Neuronal stem cell (in vitro differentiated cells): ENCODE measurements at regions not wholly inside any gene's neighbourhood (a gene's known extent, or its start where the extent isn't known, plus 50 kb on each side); places are given as distances from the start of the nearest gene placed in this dataset.
"Not testable (repeated sequence)": the region's sequence is repeated elsewhere in the genome, so short reads cannot be mapped to it uniquely, and the experiment has no call there.

Experiments
- DNase-seq: peaks from one replicate; pipeline ENCODE4 v3.0.0-alpha.2; 2013; ENCODE audit warnings: low spot score
- H2AFZ ChIP-seq: one replicate; pipeline ENCODE4 v1.6.1; 2013; ENCODE audit warnings: mild to moderate bottlenecking, low read length, inconsistent platforms
- H2AK5ac ChIP-seq: 2 replicates; pipeline ENCODE4 v1.6.1; 2013; ENCODE audit warnings: low read depth, mild to moderate bottlenecking, inconsistent platforms, low read length, moderate library complexity, mixed read lengths
- H2BK120ac ChIP-seq: 2 replicates; pipeline ENCODE4 v1.6.1; 2013; ENCODE audit warnings: low read depth, mild to moderate bottlenecking, inconsistent platforms, low read length, moderate library complexity, mixed read lengths
- H2BK12ac ChIP-seq: one replicate; pipeline ENCODE4 v1.6.1; 2013; ENCODE audit warnings: low read length, inconsistent platforms
- H2BK15ac ChIP-seq: 2 replicates; pipeline ENCODE4 v1.6.1; 2013; ENCODE audit warnings: mild to moderate bottlenecking, low read length, inconsistent platforms, mixed read lengths
- H2BK5ac ChIP-seq: one replicate; pipeline ENCODE4 v1.6.1; 2013; ENCODE audit warnings: inconsistent platforms, mild to moderate bottlenecking, low read length, moderate library complexity
- H3K14ac ChIP-seq: one replicate; pipeline ENCODE4 v1.6.1; 2013; ENCODE audit warnings: low read length, inconsistent platforms
- H3K18ac ChIP-seq: 2 replicates; pipeline ENCODE4 v1.6.1; 2013; ENCODE audit warnings: low read length, inconsistent platforms
- H3K23ac ChIP-seq: 2 replicates; pipeline ENCODE4 v1.6.1; 2013; ENCODE audit warnings: low read depth, mild to moderate bottlenecking, mixed read lengths, low read length, inconsistent platforms; ENCODE audit not compliant: poor library complexity
- H3K27ac ChIP-seq: replicated peaks from 3 replicates; pipeline ENCODE4 v1.5.1; 2013; ENCODE audit warnings: low read length, inconsistent platforms
- H3K27me3 ChIP-seq, 3 experiments: 2 replicates each; pipeline ENCODE4 v1.6.1; 2013; ENCODE audit warnings: low read length in 3 of 3, mild to moderate bottlenecking in 2 of 3, inconsistent platforms in 1 of 3, low read depth in 1 of 3, mixed read lengths in 1 of 3, moderate library complexity in 1 of 3; ENCODE audit not compliant: control insufficient read depth in 3 of 3, insufficient read depth in 3 of 3
- H3K36me3 ChIP-seq, 2 donors: replicated peaks in 1 of 2; 2 replicates each; pipeline ENCODE4 v1.6.1; 2013; ENCODE audit warnings: low read length in 2 of 2; ENCODE audit not compliant: control insufficient read depth in 2 of 2, insufficient read depth in 2 of 2
- H3K4ac ChIP-seq: 2 replicates; pipeline ENCODE4 v1.6.1; 2013; ENCODE audit warnings: inconsistent platforms, mild to moderate bottlenecking, low read length, moderate library complexity
- H3K4me1 ChIP-seq, 2 donors: 1 replicate in 1 of 2; 2 replicates in 1 of 2; pipeline ENCODE4 v1.6.1; 2013; ENCODE audit warnings: low read length in 2 of 2, low read depth in 1 of 2; ENCODE audit not compliant: control insufficient read depth in 2 of 2, insufficient read depth in 1 of 2
- H3K4me2 ChIP-seq: one replicate; pipeline ENCODE4 v1.6.1; 2013; ENCODE audit warnings: mild to moderate bottlenecking, low read length, inconsistent platforms; ENCODE audit not compliant: insufficient read depth, poor library complexity, severe bottlenecking
- H3K4me3 ChIP-seq, 2 donors: 2 replicates each; pipeline ENCODE4 v1.5.1; 2013; ENCODE audit warnings: low read length in 2 of 2, mild to moderate bottlenecking in 2 of 2, inconsistent platforms in 1 of 2, moderate library complexity in 1 of 2
- H3K79me1 ChIP-seq: one replicate; pipeline ENCODE4 v1.6.1; 2013; ENCODE audit warnings: low read depth, mild to moderate bottlenecking, inconsistent platforms, low read length, moderate library complexity
- H3K9ac ChIP-seq: one replicate; pipeline ENCODE4 v1.6.1; 2013; ENCODE audit warnings: mild to moderate bottlenecking, low read depth, low read length, inconsistent platforms; ENCODE audit not compliant: poor library complexity
- H3K9me3 ChIP-seq, 2 donors: replicated peaks in 1 of 2; 2 replicates each; pipeline versions ENCODE3 to v1.6.1; 2013; ENCODE audit warnings: low read length in 2 of 2, mild to moderate bottlenecking in 2 of 2, inconsistent platforms in 1 of 2, low read depth in 1 of 2, mixed read lengths in 1 of 2, moderate library complexity in 1 of 2; ENCODE audit not compliant: control insufficient read depth in 2 of 2, insufficient read depth in 1 of 2
- H4K8ac ChIP-seq: one replicate; pipeline ENCODE4 v1.6.1; 2013; ENCODE audit warnings: low read depth, mild to moderate bottlenecking, inconsistent platforms, low read length, moderate library complexity
- H4K91ac ChIP-seq: one replicate; pipeline ENCODE4 v1.6.1; 2013; ENCODE audit warnings: low read length, low read depth, mild to moderate bottlenecking, inconsistent platforms; ENCODE audit not compliant: poor library complexity
- WGBS, 2 donors: extraction: QIAGEN DNeasy Blood & Tissue Kit; methylation state at CpG; one replicate each; pipeline ENCODE4 v1.1.7; 2013; ENCODE audit warnings: missing lambda C conversion rate in 2 of 2, mixed read lengths in 1 of 2; ENCODE audit not compliant: insufficient read length in 2 of 2, insufficient replicate concordance in 1 of 2; ENCODE audit errors: extremely low coverage in 2 of 2; 5-methylcytosine and 5-hydroxymethylcytosine counted together

DNA sequence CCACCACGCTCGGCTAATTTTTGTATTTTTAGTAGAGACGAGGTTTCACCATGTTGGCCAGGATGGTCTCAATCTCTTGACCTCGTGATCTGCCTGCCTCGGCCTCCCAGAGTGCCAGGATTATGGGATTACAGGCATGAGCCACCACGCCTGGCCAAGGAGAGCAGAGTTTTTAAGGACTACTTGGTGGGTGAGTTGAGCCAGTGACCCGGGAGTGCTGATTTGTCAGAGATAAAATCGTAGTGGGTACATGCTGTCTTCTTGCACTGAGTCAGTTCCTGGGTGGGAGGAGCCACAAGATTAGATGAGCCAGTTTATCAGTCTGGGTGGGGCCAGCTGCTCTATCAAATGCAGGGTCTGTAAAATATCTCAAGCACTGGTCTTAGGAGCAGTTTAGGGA lies 361.7 kb downstream of the TYW1 start:
- not testable (repeated sequence) for H3K18ac ChIP-seq, H2BK12ac ChIP-seq, H2AFZ ChIP-seq, H3K27me3 ChIP-seq, H3K9me3 ChIP-seq, H3K4me3 ChIP-seq, H3K4ac ChIP-seq, H2BK15ac ChIP-seq, DNase-seq, H2AK5ac ChIP-seq, H3K9ac ChIP-seq, H4K8ac ChIP-seq, H3K14ac ChIP-seq, H3K4me1 ChIP-seq, H3K23ac ChIP-seq, H2BK5ac ChIP-seq, H2BK120ac ChIP-seq, H3K79me1 ChIP-seq, H3K36me3 ChIP-seq, H3K4me2 ChIP-seq, H4K91ac ChIP-seq, H3K27ac ChIP-seq
- no CpG with 5 or more reads among the region's 8 CpGs for WGBS, 2 donors

DNA sequence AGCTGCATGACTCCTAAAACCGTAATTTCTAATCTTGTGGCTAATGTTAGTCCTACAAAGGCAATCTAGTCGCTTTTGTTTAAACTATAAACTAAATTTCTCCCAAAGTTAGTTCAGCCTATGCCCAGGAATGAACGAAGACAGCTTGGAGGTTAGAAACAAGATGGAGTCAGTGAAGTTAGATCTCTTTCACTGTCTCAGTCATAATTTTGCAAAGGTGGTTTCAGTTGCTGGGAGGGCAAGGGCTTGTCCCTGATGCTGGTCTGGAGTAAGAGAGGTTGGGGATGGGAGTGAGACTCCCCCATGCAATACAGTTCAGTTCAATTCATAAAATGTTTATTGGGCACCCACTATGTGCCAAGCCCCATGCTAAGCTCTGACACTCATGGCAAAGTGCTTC lies 362.1 kb downstream of the TYW1 start:
- no CpG with 5 or more reads among the region's 3 CpGs for WGBS, 2 donors
- not testable (repeated sequence) for H4K8ac ChIP-seq, H3K18ac ChIP-seq, H3K9ac ChIP-seq, H2AFZ ChIP-seq, DNase-seq, H2BK12ac ChIP-seq, H3K23ac ChIP-seq, H3K27me3 ChIP-seq, H3K4me3 ChIP-seq, H2BK120ac ChIP-seq, H3K79me1 ChIP-seq, H3K4ac ChIP-seq, H2BK15ac ChIP-seq, H3K9me3 ChIP-seq, H3K27ac ChIP-seq, H3K4me1 ChIP-seq, H3K36me3 ChIP-seq, H3K14ac ChIP-seq, H3K4me2 ChIP-seq, H2BK5ac ChIP-seq, H2AK5ac ChIP-seq, H4K91ac ChIP-seq

DNA sequence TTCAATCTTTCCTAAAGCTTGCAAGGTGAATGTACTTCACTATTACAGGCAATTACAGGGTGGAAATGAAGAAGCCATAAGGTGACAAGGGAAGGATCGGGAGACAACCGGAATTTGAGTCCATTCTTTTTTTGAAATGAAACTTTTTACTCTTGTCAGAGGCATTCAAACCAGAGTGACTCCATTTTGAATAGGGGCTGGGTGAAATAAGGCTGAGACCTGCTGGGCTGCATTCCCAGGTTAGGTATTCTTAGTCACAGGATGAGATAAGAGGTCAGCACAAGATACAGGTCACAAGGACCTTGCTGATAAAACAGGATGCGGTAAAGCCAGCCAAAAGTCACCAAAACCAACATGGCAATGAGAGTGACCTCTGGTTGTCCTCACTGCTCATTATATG lies 363.3 kb downstream of the TYW1 start:
- Histone ChIP-seq H3K27ac (no peak overlapping the region), H3K23ac (no peak overlapping the region), H3K36me3 (no peaks in the 10 kb centered on the region), H2AFZ (no peak overlapping the region), H3K9me3 (peaks cover 2 to 7% of the 10 kb centered on the region in 2 donors), H3K4me3 (no peak overlapping the region), H3K27me3 (no peaks in the 10 kb centered on the region), H3K9ac (no peak overlapping the region), H2BK5ac (no peak overlapping the region), H2BK120ac (no peak overlapping the region), H4K8ac (no peak overlapping the region), H4K91ac (no peak overlapping the region), H3K79me1 (no peaks in the 10 kb centered on the region), H2BK15ac (no peak overlapping the region), H2AK5ac (no peak overlapping the region), H3K4me2 (no peak overlapping the region), H2BK12ac (no peak overlapping the region), H3K4ac (no peak overlapping the region), H3K18ac (no peak overlapping the region), H3K4me1 (no peaks in the 10 kb centered on the region), H3K14ac (no peak overlapping the region)
- WGBS, 2 donors = no CpG with 5 or more reads among the region's 3 CpGs
- DNase-seq = no peak

DNA sequence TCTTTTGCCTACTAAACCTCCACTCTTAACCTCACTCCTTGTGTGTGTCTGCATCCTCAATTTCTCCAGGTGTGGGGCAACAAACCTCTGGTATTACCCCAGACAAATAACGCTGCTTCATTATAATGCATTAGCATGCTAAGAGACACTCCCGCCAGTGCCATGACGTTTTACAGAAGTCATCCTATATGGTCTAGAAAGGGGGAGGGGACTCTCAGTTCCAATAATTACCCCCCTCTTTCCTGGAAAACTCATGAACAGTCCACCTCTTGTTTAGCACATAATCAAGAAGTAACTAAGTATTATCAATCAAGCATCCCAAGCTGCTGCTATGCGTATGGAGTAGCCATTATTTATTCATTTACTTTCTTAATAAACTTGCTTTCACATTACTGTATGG lies 364.5 kb downstream of the TYW1 start:
- no peak for DNase-seq
- Histone ChIP-seq H2AK5ac (no peak overlapping the region), H2BK120ac (no peak overlapping the region), H3K4me3 (no peak overlapping the region), H3K23ac (no peak overlapping the region), H2BK15ac (no peak overlapping the region), H4K8ac (no peak overlapping the region), H3K9ac (no peak overlapping the region), H2BK12ac (no peak overlapping the region), H3K4me1 (no peaks in the 10 kb centered on the region), H4K91ac (no peak overlapping the region), H3K14ac (no peak overlapping the region), H3K27me3 (no peaks in the 10 kb centered on the region), H3K36me3 (no peaks in the 10 kb centered on the region), H3K4me2 (no peak overlapping the region), H3K4ac (no peak overlapping the region), H2AFZ (no peak overlapping the region), H3K18ac (no peak overlapping the region), H3K9me3 (peaks cover 2 to 7% of the 10 kb centered on the region in 2 donors), H3K79me1 (no peaks in the 10 kb centered on the region), H2BK5ac (no peak overlapping the region), H3K27ac (no peak overlapping the region)
- WGBS, 2 donors = no CpG with 5 or more reads among the region's 4 CpGs
